ENCODE measurements at regions not wholly inside any gene's neighbourhood (a gene's known extent, or its start where the extent isn't known, plus 50 kb on each side); places are given as distances from the start of the nearest gene placed in this dataset.

DNA sequence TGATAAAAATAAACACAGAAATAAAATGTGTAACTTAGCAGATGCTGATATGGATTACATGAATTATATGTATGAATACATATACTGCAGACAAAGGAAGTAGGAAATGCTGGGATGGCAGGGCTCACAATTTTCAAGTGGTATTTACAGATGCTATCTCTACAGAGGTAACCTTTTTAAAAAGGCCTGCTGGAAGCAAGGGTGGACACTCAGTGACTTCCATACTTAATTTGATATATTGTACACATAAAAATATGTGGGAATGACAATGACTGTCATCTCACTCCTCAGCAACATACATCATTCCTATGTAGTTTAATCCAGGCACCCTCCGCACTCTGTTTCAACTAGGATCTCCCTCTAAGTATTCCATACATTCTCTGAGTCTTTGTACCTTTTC lies 452.9 kb downstream of the DTHD1 start:
- no peak for FAIRE-seq

DNA sequence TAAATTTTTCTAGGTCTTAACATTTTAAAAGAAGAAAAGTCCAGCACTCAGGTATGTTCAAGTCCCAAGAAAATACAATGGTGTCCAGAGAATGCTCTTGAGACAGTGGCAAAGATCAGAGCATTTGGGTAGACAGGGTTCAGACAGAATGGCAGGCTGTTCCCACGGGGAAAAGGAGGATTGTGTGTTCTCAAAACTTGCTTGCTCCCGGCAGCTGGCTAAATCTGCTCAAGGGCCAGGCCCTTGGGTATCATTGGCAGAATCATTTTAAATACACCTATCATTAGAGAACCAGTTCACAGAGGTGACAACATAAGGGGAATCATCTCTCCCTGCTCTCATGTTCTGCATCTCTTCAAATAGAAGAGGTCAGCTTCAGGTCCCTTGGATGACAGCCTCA lies 456.3 kb downstream of the DTHD1 start:
- no peak for FAIRE-seq

DNA sequence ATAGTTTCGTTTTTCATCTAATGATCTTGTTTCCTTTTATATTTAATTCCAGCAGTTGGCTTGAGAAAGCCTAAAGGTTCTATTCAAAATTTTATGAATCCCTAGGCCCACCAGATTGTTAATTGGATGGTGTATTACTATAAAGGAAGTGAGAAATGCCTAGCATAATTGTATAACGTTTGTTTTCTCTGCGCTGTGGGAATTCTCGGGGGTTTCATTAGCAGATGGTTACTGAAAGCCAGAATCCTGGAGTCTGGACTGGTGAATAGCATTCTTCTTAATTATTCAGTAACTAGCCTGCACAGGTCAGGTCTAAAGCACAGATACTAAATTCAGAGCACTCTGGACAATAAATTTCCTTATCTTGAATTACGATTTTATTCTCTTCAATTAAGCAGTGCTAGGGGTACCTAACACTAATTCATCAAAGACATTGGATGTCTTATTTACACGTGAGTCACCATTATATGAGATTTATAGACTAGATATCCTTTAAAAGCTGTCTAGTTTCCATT lies 459.4 kb downstream of the DTHD1 start:
- FAIRE-seq, result no peak

DNA sequence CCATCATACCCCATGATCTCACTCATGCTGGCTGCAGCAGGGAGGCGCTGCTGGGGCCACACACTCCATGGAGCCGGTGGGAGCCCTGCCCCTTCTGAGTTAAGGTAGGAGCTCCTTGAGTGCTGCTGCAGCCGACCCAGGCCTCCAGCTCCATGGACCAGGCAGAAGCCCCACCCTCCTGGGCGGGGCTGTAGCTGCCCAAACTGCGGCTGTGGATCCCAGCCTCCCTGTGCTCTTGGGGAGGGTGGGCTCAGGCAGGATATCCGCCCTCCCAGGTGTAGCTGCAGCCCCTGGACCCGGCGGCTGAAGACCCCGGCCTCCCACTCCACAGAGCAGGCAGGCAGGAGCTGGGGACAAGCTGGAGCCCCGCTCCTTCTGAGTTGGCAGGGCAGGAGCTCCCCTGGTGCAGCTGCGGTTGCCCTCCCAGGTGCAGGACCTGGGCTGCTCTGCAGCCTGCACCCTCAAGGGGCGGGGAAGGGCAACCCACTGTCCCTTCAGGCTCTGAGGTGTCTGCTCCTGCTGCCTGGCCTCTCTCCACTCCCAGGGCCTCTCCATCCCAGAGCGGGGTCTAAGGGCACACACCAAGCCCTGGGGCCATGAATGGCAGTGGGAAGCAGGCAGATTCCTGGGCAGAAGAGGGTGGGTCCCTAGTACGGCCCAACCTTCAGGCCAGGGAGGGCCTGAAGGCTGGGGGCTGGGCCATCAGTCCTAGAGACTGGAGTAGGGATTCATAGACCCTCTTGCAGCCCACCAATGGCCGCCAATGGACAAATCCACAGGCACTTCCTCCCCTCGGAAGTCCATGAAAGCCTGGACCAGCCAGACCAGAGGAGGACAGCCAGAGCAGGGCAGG lies 466.1 kb downstream of the DTHD1 start:
- no peak for FAIRE-seq

DNA sequence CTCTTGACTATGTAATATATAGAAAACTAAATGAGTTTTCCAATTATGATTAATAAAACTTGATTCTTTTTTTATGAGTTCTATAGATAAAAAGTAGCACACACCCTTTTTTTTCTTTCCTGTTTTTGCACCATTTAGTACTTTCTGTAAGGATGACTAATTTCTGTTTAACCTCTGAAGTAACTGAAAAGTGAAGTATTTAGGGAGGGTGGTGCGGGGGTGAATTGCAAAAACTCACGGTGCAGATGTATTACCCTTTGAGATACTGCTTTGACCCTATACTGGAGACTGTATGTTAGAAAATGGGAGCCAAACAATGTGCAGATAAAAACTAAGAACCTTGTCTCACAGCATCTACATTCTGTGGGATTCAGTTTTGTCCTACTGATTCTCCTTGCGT lies 471.6 kb downstream of the DTHD1 start:
- no peak for FAIRE-seq

DNA sequence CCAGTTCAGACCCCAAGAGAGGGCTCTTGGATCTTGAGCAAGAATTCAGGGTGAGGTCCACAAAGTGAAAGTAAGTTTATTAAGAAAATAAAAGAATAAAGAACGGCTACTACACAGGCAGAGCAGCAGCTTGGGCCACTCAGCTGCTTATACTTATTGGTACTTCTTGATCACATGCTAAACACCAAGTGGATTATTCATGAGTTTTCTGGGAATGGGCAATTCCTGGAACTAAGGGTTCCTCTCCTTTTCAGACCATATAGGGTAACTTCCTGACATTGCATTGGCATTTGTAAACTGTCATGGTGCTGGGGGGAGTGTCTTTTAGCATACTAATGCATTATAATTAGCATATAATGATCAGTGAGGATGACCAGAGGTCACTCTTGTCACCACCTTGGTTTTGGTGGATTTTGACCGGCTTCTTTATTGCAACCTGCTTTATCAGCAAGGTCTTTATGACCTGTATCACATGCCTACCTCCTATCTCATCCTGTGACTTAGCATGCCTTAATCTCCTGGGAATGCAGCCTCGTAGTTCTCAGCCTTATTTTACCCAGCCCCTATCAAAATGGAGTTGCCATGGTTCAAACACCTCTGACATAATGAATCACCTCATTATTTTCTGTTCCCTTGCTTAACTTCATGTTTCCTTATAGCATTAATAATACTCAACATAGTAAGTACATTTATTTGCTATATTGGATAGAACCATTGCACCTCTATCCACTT lies 476.3 kb downstream of the DTHD1 start:
- no peak for FAIRE-seq

DNA sequence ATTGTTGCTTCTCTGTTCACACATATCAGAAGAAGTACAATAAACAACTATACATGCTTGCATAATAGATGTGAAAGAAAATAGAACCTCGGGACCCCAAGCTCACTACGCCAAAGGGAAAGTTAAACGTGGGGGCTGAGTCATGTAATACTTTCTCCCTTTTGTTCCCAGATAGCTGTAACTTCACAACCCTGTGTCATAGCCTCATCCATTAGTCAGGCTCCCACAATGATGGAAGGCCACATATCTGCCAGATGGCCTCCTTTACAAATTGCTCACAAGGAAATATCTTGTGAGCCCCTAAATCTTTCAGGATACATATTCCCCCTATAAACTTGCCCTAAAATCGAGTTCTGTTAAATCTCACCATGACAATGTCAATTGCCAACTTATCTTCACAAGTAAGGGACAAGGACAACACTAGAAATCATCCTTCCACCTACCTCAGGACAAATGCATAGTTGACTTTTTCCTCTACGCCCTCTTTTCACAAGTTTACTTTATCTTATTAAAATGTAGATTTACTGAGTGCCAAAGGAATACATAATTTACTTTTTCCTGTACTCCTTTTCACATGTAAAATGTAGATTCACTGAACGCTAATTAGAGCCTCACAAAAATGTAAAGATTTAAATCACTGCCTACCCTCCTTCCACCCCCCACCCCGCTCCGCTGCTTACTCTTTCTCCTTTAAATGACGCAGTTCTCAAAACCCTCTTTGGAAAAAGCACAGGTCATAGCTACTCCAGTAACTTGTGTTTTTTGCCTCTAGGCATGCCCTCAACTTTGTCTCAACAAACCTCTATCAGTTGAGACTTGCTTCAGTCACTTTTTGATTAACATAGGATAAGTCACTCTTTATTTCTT lies 477.1 kb downstream of the DTHD1 start:
- FAIRE-seq, result no peak

DNA sequence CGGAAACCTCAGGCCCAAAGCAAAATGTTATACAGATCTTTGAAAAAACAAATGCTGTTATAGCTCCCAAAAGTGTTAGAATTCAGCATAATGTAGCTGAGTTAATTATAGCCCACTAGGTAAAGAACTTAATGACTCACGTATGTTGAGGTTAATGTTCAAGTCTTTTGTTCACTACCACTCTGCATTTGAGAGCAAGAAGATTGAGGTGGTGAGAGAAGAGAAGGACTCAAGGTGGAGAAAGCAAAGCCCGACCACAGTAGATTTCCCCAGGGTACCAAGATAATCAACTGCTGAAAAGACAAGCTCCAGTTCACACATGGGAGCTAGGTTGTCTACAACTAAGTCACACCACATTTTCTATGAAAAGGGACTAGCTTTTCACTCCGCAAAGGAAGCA lies 480.2 kb downstream of the DTHD1 start:
- FAIRE-seq, result no peak

DNA sequence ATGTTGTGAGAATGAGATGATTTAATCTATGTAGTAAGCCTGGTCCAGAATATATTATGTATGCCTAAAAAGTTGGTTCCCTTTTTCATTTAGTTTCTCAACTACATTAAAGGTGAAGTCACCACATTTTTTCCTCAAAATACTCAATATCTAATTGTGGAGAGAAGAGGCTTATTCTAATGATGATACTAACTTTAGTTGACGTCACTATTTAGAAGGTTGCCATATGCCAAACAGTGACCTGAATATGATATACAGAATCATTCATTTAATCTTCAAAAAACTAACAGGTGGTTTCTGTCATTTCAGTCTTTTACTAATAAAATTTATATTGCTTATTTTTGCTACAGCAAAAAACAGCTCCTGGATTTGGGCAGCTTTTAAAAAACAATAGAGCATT lies 480.7 kb upstream of the NWD2 start:
- FAIRE-seq, result no peak

DNA sequence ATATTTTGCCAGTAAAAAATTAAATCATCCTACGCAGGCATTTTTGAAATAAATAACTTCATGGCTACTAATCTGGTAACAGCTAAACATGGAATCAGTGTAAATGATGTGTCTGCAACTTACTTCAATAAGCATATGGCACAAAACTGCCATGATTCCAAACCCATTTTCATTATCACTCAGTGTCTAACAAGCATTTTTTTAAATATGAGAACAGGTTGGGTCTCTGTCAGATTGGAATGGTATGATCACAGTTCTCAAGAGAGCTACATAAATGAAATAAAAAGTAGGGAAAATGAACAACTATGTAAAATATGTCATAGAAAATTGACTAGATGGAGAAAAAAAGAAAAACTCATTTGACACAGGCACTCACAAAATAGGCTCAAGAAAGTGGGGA lies 476.9 kb upstream of the NWD2 start:
- FAIRE-seq, result no peak

DNA sequence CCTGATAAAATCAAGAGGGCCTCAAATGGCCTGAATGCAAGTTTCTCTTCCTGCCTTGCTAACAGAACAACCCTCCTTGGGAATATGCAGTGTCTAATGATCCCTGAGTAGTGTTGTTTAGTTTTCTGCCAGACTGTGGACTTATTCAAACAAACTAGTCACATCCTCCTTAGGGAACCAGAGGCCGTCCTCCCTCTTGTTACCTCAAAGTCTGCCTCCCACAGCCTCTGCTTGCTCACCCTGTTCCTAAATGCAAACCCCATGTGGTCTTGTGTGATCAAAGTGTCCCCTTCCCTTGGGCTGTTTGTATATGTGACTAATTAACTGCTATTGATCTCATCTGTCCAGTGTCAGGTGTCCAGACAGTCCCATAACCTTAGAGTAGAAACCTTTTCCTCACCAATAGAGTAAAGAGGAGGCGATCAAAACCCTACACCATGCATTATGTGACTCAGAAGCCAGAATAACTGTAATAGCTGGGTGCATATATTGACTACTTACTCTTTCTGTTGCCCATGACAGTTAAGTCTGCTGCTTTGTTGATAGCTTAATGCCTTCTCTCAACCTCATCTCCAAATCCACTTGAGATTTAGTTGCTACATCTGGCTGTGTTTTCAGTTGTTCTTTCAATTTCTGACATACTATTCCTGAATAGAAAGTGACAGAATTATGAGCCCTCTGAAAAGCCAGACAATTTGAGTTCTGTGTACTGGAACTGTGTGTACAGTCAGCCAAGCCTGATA lies 473.0 kb upstream of the NWD2 start:
- FAIRE-seq, result no peak

DNA sequence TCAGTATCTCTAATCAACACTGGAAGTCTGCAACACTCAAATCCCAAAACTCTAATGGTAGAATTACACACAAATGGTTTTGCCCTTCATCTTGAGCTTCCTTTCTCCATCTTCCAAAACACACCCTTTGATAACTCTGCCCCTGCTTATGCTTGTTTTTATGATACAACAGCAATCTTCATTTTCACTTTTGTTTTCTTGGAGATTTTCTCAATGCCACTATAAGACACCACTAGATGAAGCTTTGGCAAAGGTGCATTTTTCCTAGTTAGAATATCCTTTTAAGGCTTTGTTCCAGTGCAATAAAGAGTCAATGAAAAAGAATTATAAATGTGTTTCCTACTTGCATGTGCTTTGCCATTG lies 472.4 kb upstream of the NWD2 start:
- no peak for FAIRE-seq

DNA sequence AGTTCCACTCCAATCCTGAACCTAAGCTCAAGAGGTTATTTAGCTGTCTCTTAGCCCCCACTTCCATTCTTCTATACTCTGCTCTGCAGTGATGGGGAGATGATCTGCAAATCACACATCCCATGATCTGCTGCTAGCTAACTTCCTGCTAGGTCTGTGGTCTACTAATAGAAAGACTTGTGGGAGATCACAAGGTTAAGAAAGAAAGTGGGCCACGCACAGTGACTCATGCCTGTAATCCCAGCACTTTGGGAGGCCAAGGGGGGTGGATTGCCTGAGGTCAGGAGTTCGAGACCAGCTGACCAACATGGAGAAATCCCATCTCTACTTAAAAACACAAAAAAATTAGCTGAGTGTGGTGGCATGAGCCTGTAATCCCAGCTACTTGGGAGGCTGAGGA lies 471.1 kb upstream of the NWD2 start:
- no peak for FAIRE-seq

DNA sequence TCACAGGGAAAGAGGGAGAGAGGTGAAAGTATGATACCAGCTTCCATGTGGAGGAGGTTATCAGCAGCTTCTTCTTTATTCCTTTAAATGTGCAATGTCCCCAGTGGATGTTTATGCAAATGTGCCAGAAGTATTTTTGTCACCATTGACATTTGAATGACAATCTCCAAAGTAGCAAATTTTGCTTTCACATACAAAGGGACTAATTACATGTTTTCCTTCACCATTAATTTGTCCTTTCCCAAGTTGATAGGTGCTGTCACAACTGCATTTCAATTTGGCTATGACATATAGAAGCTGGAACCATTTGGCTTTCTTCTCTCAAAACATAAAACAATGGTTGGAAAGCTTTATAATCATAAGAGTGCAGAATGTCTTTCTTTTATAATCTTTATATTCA lies 469.0 kb upstream of the NWD2 start:
- no peak for FAIRE-seq

DNA sequence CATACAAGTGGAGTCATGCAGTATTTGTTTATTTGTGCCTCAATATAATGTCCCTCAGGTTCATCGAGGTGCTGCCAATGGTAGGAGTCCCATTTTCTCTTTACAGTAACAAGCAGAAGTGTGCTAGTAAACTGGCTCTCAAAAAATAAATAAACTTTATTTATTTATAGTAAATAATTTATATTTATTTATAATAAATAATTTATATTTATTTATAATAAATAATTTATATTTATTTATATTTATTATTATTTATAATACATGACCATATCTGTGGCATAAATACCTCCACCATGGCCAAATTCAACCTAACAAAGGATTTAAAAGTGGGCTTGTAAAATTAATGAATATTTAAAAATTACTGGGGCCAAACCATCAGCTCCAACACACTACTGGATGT lies 464.9 kb upstream of the NWD2 start:
- no peak for FAIRE-seq

DNA sequence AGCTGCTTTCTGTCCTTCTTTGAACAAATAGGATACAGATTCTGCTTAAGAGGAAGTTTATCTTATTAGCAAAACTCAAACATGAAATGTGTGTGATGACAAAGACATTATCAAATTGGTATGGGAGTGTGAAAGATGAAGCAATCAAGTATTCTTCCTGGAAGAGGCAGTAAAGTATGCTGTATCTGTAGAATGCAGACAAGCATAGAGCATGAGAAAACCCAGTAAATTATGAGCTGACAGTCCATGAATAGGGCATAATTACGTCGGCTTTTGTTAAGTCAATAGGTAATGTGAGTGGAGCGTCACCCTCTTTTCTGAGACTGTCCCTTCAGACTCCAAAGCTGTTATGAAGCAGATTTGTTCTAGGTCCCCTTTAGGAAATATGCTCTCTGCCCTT lies 458.6 kb upstream of the NWD2 start:
- FAIRE-seq, result no peak

DNA sequence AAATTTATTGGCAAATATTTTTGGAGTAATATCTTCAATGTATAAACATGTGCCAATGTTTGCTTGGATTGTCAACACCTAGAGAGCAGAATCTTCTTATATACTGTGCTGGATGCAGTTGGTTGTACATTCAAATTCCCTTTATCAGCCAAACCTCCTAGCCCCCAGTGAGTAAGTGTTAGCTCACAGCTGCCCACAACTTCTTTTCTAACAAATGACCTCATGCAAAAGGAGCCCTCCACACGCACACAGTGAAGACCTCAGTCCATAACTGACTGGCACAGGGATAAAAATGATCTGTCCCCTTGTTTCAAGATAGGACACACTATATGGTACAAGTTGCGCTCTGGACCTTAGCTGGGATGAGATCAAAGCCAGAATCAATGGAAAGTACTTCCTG lies 458.0 kb upstream of the NWD2 start:
- FAIRE-seq, result no peak

DNA sequence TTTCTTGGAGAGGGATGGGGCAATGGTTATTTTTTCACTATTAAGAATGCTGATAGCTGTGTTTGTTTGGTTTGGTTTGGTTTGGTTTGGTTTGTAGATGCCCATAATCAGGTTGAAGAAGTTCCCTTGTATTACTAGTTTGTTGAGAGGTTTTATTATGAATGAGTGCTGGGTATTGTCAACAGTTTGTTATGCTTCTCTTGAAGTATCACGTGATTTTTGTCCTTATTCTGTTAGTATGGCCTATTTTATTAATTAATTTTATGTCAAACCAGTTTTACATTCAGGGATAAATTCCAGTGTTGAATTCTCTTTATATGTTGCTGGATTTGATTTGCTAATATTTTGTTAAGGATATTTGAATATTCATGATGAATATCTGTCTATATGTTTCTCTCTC lies 449.8 kb upstream of the NWD2 start:
- no peak for FAIRE-seq

DNA sequence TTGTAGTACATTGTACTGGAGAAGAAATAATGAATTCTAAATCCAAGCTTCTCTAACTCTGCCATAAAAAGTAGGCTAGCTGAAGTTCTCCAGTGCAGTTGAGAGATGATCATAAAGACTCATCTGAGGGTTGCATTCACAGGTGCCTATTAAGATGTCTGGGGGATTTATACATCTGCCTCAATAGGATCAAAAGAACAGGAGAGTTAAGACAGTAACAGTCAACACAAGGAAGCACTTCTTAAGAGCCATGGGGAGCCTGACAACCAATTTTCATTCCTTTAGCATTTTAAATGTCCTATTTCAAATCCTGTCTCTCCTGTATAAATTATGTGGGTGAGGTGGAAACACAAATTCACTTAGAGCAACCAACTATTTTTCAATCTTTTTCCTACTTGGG lies 432.4 kb upstream of the NWD2 start:
- no peak for FAIRE-seq

DNA sequence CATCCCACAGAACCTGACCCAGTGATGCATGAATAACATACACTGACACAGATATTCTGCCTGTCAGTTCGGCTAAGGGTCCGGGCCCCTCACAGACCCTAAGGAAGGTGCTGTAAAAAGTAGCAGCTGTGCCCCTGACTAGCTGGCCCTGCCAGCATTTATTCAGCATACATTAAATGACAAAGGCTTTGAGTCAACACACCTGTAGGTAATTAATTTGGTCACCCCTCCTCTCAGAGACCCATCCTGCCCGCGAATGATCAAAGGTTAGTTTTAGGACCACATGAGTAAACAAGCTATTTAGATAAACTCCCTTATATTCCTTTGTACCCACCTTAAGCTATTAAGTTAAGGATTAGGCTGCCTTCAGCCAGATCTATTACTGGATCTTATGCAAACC lies 429.0 kb upstream of the NWD2 start:
- FAIRE-seq, result no peak

DNA sequence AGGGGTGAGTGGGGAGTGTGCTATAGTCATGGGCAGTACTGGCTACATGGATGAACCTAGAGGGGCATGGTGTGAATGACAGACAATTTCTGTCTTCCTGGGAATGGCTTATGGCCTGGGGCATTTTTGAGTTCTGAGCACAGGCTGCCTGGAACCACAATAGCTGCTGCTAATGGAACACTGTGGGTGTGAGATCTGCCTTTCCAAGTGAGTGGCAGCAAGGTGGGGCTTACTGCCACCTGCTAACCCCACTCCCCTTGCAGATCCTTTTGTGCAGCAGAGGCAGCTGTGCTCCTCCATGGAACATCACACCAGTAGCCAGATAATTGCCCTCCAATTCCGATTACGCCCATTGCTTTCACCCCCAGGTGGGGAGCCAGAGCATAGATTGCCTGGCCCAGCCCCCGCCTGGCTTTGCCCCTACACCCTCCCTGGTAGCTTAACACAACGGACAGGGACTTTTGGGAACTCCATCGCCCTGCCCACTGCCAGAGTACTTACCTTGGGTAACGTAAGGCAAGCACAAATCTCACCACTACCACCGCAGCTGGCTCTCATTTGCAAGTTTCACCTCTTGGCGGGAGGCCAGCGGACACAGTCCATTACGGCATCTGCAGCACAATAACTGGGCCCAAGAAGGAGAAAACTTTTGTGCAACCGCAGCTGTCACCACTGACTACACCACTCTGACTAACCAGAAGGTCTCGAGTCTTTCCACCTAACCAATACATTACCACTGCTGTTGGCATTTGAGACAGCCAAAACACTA lies 421.2 kb upstream of the NWD2 start:
- no peak for FAIRE-seq

DNA sequence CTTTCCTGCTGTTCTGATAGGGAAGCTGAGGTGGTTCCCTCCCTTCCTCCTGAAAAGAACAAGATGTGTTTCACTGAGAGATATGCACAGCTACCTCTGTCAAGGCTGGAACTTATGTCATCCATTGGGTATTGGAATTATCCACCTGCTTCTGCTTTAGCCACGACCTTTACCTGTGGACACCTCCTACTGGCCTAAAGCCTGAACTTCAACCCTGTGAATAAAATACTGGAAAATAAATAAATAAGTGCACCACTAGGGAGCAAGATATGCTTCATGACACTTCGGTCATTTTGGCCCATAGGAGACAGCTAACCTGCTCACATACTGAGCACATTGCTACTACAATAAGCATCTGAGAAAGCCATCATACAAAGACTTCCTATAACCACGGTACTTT lies 419.9 kb upstream of the NWD2 start:
- FAIRE-seq, result no peak
